ENCODE measurements at regions not wholly inside any gene's neighbourhood (a gene's known extent, or its start where the extent isn't known, plus 50 kb on each side); places are given as distances from the start of the nearest gene placed in this dataset.

DNA sequence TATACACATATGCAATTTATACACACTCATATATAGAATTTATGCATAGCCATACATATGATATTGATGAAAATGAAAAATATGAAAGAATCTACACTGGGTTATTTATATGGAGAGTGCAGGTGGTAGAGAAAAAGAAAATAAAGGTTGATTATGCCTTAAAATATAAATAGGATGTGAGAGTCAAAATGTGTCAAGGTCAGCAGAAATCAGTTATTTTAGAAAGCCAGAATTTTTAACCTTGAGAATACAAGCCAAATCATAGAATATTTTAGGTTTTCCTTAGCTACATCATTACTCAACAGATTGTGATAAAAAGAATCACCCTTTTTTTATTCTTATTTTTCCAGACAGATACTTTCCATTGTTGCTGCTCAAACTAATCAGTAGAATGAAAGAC lies 146.2 kb downstream of the SLC6A15 start:
- Mint-ChIP-seq H3K27me3 (no peaks in the 10 kb centered on the region), H3K36me3 (ENCODE audit: low read depth) (no peaks in the 10 kb centered on the region), H3K4me1 (ENCODE audit: low read depth) (no peaks in the 10 kb centered on the region), H3K9me3 (no peaks in the 10 kb centered on the region), H3K27ac (no peak overlapping the region), H3K4me3 (no peak overlapping the region)
- CTCF ChIA-PET = no interaction called here
- intact Hi-C loops (cut with micrococcal nuclease) = no loop called here
- DNase-seq (no peak), ATAC-seq (no peak)
- TF ChIP-seq, protein P1, sequence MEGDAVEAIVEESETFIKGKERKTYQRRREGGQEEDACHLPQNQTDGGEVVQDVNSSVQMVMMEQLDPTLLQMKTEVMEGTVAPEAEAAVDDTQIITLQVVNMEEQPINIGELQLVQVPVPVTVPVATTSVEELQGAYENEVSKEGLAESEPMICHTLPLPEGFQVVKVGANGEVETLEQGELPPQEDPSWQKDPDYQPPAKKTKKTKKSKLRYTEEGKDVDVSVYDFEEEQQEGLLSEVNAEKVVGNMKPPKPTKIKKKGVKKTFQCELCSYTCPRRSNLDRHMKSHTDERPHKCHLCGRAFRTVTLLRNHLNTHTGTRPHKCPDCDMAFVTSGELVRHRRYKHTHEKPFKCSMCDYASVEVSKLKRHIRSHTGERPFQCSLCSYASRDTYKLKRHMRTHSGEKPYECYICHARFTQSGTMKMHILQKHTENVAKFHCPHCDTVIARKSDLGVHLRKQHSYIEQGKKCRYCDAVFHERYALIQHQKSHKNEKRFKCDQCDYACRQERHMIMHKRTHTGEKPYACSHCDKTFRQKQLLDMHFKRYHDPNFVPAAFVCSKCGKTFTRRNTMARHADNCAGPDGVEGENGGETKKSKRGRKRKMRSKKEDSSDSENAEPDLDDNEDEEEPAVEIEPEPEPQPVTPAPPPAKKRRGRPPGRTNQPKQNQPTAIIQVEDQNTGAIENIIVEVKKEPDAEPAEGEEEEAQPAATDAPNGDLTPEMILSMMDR (IDR thresholded peaks at IDR 0.05) = no peak
- POLR2A ChIA-PET = no interaction called here

DNA sequence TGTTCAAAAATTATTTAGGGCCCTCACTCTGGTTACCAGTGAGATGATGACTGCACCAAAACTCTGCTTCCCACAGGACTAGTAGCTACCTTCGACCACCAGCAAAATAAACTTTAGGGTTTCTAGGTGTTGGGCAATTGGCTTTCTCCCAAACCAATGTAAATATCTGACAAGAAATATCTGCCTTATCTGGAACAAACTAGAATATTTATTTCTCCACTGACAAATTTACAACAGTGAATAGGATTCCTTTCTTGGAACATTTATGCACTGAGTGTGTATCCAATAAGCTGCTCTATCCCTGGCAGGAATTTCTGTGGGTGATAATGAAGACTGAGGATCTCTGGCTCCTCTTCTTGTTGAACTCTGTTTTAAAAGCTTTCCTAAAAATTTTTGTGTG lies 148.6 kb downstream of the SLC6A15 start:
- CTCF ChIA-PET = no interaction called here
- no peak overlapping the region for H3K4me3 Mint-ChIP-seq
- TF ChIP-seq, protein P1 (IDR thresholded peaks at IDR 0.05) = no peak
- DNase-seq = no peak
- intact Hi-C loops (cut with micrococcal nuclease) = no loop called here
- POLR2A ChIA-PET = no interaction called here
- no peaks in the 10 kb centered on the region for H3K9me3 Mint-ChIP-seq
- ATAC-seq = no peak
- H3K4me1 Mint-ChIP-seq (ENCODE audit: low read depth) = no peaks in the 10 kb centered on the region
- H3K36me3 Mint-ChIP-seq (ENCODE audit: low read depth) = no peaks in the 10 kb centered on the region
- H3K27ac Mint-ChIP-seq = no peak overlapping the region
- no peaks in the 10 kb centered on the region for H3K27me3 Mint-ChIP-seq

DNA sequence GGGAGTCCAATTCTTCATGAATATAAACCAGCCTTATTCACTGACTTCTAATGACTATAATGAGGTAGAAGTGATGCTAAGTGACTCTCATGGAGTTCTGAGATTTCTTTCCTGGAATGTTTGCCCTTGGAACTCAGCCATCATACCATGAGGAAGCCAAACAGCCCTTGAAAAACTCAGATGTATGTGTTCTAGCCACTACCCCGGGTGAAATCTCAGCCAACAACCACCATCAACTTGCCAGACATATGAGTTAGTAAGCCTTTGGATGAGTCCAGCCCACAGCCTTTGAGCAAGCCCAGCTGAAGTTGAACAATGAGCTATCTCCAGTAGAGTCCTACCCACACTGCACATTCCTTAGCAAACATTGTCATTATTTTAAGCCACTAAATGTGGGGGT lies 149.5 kb downstream of the SLC6A15 start:
- H3K4me3 Mint-ChIP-seq = no peak overlapping the region
- intact Hi-C loops (cut with micrococcal nuclease) = no loop called here
- no peaks in the 10 kb centered on the region for H3K9me3 Mint-ChIP-seq
- POLR2A ChIA-PET = no interaction called here
- TF ChIP-seq, protein P1 (IDR thresholded peaks at IDR 0.05) = no peak
- ATAC-seq (no peak), DNase-seq (no peak)
- no peaks in the 10 kb centered on the region for H3K4me1 Mint-ChIP-seq (ENCODE audit: low read depth)
- no peaks in the 10 kb centered on the region for H3K36me3 Mint-ChIP-seq (ENCODE audit: low read depth)
- no peak overlapping the region for H3K27ac Mint-ChIP-seq
- CTCF ChIA-PET = no interaction called here
- no peaks in the 10 kb centered on the region for H3K27me3 Mint-ChIP-seq

DNA sequence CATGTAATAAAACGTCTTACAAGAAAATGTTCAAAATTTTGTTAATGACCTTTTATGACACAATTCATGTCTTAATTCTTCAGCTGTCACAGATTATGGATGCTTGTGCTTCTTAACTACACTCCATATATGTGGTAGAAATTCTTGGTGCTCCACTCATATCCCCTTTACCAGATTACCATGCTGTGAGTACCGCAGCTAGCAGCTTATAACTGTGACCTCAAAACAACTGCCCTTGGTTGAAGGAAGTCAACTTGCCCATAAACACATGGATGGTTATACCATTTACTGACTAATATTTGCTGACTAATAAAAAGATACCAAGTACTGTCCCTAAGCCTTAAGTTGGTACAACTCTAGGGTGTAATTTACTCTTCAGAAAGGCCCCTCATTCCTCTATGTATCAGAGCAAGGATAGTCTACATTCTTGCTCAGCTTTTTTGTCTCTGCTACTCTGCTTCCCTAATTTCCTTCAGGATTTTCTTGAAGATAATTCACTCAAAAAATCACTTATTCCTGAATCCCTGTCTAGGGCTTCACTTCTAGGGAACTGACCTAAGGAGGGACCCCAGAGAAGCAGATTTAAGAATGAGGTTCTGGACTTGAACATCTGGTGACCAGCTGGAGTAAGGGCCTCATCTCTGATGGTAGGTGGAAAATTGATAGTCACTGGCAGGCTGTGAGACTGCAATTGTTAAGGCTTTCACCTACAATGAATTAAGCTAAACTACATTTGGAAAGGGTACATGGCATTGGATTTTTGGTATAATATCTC lies 152.3 kb downstream of the SLC6A15 start:
- no peaks in the 10 kb centered on the region for H3K36me3 Mint-ChIP-seq (ENCODE audit: low read depth)
- CTCF ChIA-PET = no interaction called here

DNA sequence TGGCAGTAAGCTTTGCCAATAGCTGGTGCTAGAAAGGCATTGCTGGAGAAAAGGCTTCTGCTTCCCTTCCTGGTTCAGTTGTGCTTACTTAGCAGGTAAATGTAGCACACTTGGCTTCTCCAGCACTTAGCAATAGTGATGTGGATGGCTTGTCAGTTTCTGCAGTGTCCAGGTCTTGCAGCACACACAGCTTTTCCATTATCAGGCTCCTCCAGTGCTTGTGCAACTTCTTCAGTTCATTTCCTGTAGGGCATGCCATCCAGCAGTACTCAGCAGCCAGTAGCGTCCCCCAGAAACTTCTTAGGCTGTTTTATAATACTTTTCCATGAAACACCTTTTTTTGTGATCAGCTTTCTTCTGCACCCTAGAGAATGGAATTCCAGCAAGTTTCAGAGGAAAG lies 154.6 kb downstream of the SLC6A15 start:
- ChIA-PET CTCF (interaction anchor here (1.4 kb wide), 1 partner anchor 10 kb away, joined by 4 read pairs; no protein-coding TSS in a partner anchor), POLR2A (no interaction called here)
- intact Hi-C loops (cut with micrococcal nuclease) = no loop called here
- Mint-ChIP-seq H3K4me3 (no peak overlapping the region), H3K27ac (no peak overlapping the region), H3K36me3 (ENCODE audit: low read depth) (no peaks in the 10 kb centered on the region), H3K9me3 (no peaks in the 10 kb centered on the region), H3K27me3 (no peaks in the 10 kb centered on the region), H3K4me1 (ENCODE audit: low read depth) (no peaks in the 10 kb centered on the region)
- TF ChIP-seq, protein P1 (IDR thresholded peaks at IDR 0.05) = no peak
- DNase-seq (no peak), ATAC-seq (no peak)

More for the DNA sequence above, 152.3 kb downstream of the SLC6A15 start:
- H3K4me3 Mint-ChIP-seq = no peak overlapping the region
- H3K4me1 Mint-ChIP-seq (ENCODE audit: low read depth) = no peaks in the 10 kb centered on the region
- no peaks in the 10 kb centered on the region for H3K27me3 Mint-ChIP-seq
- intact Hi-C loops (cut with micrococcal nuclease) = no loop called here
- TF ChIP-seq, protein P1 (IDR thresholded peaks at IDR 0.05) = no peak
- no peaks in the 10 kb centered on the region for H3K9me3 Mint-ChIP-seq
- POLR2A ChIA-PET = no interaction called here
- H3K27ac Mint-ChIP-seq = no peak overlapping the region
- DNase-seq = no peak
- no peak for ATAC-seq

Measured in activated CD8-positive, alpha-beta T cell treated with anti-CD3 and anti-CD28 coated beads for 36 hours (primary cell).